KG1 (cell line): ENCODE measurements at regions not wholly inside any gene's neighbourhood (a gene's known extent, or its start where the extent isn't known, plus 50 kb on each side); places are given as distances from the start of the nearest gene placed in this dataset.

ENCODE experiments used
- DNase-seq: peaks from one replicate; lab custom pipeline; 2025; lab: John Stamatoyannopoulos, UW

GRCh38 chr2:5955921-5956320 is 263.7 kb downstream of the SOX11 start:
- DNase-seq, result no peak

- no peak for DNase-seq
Observed at GRCh38 chr2:5959836-5960820, 267.9 kb downstream of the SOX11 start.

- no peak for DNase-seq
Observed at GRCh38 chr2:5967506-5967905, 275.3 kb downstream of the SOX11 start.

GRCh38 chr2:5969303-5969702 is 277.1 kb downstream of the SOX11 start:
- DNase-seq, result no peak

GRCh38 chr2:5970347-5970746 is 278.2 kb downstream of the SOX11 start:
- no peak for DNase-seq

- DNase-seq, result no peak
Observed at GRCh38 chr2:5974477-5974876, 282.3 kb downstream of the SOX11 start.

GRCh38 chr2:5975401-5975800 is 283.2 kb downstream of the SOX11 start:
- no peak for DNase-seq

GRCh38 chr2:5976531-5977065 is 284.4 kb downstream of the SOX11 start:
- no peak for DNase-seq

- no peak for DNase-seq
Observed at GRCh38 chr2:5977477-5977876, 285.3 kb downstream of the SOX11 start.

- no peak for DNase-seq
Observed at GRCh38 chr2:5978131-5978751, 286.1 kb downstream of the SOX11 start.

- no peak for DNase-seq
Observed at GRCh38 chr2:5980450-5981190, 288.4 kb downstream of the SOX11 start.

- DNase-seq, result no peak
Observed at GRCh38 chr2:5982193-5982902, 290.2 kb downstream of the SOX11 start.

- no peak for DNase-seq
Observed at GRCh38 chr2:5982903-5983265, 290.7 kb downstream of the SOX11 start.

GRCh38 chr2:5983511-5984272 is 291.5 kb downstream of the SOX11 start:
- no peak for DNase-seq

GRCh38 chr2:5984273-5984655 is 292.1 kb downstream of the SOX11 start:
- no peak for DNase-seq

GRCh38 chr2:5984946-5985345 is 292.8 kb downstream of the SOX11 start:
- DNase-seq, result no peak

- DNase-seq, result no peak
Observed at GRCh38 chr2:5985536-5986385, 293.6 kb downstream of the SOX11 start.

- no peak for DNase-seq
Observed at GRCh38 chr2:5986801-5987787, 294.9 kb downstream of the SOX11 start.

GRCh38 chr2:5988120-5988519 is 295.9 kb downstream of the SOX11 start:
- no peak for DNase-seq
